ENCODE measurements at regions not wholly inside any gene's neighbourhood (a gene's known extent, or its start where the extent isn't known, plus 50 kb on each side); places are given as distances from the start of the nearest gene placed in this dataset.

- CTCF ChIA-PET: interaction anchor here (1.1 kb wide), 1 partner anchor 14 kb away, joined by 3 read pairs; no protein-coding TSS in a partner anchor
- DNase-seq (ENCODE audit: extremely low spot score): no peak
- POLR2A ChIA-PET: no interaction called here
- TF ChIP-seq, protein P1, sequence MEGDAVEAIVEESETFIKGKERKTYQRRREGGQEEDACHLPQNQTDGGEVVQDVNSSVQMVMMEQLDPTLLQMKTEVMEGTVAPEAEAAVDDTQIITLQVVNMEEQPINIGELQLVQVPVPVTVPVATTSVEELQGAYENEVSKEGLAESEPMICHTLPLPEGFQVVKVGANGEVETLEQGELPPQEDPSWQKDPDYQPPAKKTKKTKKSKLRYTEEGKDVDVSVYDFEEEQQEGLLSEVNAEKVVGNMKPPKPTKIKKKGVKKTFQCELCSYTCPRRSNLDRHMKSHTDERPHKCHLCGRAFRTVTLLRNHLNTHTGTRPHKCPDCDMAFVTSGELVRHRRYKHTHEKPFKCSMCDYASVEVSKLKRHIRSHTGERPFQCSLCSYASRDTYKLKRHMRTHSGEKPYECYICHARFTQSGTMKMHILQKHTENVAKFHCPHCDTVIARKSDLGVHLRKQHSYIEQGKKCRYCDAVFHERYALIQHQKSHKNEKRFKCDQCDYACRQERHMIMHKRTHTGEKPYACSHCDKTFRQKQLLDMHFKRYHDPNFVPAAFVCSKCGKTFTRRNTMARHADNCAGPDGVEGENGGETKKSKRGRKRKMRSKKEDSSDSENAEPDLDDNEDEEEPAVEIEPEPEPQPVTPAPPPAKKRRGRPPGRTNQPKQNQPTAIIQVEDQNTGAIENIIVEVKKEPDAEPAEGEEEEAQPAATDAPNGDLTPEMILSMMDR (IDR thresholded peaks at IDR 0.05; ENCODE audit: control extremely low read depth, extremely low read depth, low read depth, missing control alignments): no peak
Measured at GRCh38 chr13:44280456-44280855, 93.2 kb upstream of the SERP2 start.

GRCh38 chr13:44281252-44282000 is 92.2 kb upstream of the SERP2 start:
- TF ChIP-seq, protein P1 (IDR thresholded peaks at IDR 0.05; ENCODE audit: control extremely low read depth, extremely low read depth, low read depth, missing control alignments): no peak
- no peak for DNase-seq (ENCODE audit: extremely low spot score)
- POLR2A ChIA-PET: no interaction called here
- CTCF ChIA-PET: no interaction called here

GRCh38 chr13:44283600-44283999 is 90.0 kb upstream of the SERP2 start:
- TF ChIP-seq, protein P1 (IDR thresholded peaks at IDR 0.05; ENCODE audit: control extremely low read depth, extremely low read depth, low read depth, missing control alignments): no peak
- ChIA-PET CTCF (interaction anchor here (1.2 to 1.3 kb wide), 2 partner anchors 9 to 19 kb away, joined by 3 read pairs; no protein-coding TSS in a partner anchor), POLR2A (no interaction called here)
- no peak for DNase-seq (ENCODE audit: extremely low spot score)

GRCh38 chr13:44287958-44288357 is 85.7 kb upstream of the SERP2 start:
- TF ChIP-seq, protein P1 (IDR thresholded peaks at IDR 0.05; ENCODE audit: control extremely low read depth, extremely low read depth, low read depth, missing control alignments): no peak
- no peak for DNase-seq (ENCODE audit: extremely low spot score)
- POLR2A ChIA-PET: no interaction called here
- CTCF ChIA-PET: interaction anchor here (1.3 kb wide), 1 partner anchor 13 kb away, joined by 3 read pairs; no protein-coding TSS in a partner anchor

DNA sequence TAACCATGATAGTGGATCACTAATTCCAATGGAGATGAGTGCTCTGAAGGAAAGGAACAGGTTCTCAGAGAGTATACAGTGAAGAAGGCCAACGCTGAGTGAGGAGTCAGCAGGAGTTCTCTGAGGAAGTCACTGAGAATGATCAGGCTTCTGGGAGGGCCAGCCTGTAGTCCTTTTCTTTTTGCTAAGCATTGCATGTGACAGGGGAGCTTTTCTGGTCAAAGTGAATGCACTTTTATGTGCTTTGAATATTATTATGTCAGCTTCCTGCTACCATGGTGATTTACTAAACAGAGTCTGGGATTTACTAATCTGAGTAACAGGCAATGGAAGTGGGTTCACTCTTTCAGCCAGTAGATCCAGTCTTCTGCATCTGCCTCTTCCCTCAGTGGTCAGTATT is 81.1 kb upstream of the SERP2 start:
- ChIA-PET POLR2A (no interaction called here), CTCF (no interaction called here)
- DNase-seq (ENCODE audit: extremely low spot score): no peak
- TF ChIP-seq, protein P1 (IDR thresholded peaks at IDR 0.05; ENCODE audit: control extremely low read depth, extremely low read depth, low read depth, missing control alignments): no peak

DNA sequence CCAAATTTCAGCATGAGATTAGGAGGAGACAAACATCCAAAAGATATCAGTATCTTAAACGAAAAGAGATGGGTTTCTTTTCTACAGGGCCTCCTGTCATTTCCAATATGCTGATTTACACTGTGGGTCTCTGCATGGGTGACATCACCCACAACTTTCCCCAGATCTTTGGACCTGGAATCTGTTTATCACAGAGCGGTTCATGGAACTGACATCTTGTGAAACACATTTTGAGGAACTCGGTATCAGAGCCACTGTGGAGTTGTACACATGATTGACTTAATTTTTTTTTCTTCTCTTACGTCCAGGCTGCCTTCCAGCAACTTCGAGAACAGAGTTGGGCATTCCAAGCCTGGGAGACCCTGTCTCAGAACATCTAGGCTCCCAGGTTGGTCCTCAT is 80.2 kb upstream of the SERP2 start:
- TF ChIP-seq, protein P1 (IDR thresholded peaks at IDR 0.05; ENCODE audit: control extremely low read depth, extremely low read depth, low read depth, missing control alignments): no peak
- POLR2A ChIA-PET: no interaction called here
- no peak for DNase-seq (ENCODE audit: extremely low spot score)
- CTCF ChIA-PET: no interaction called here

Measured in GM10248 (cell line).